Activated CD4-positive, alpha-beta T cell treated with anti-CD3 and anti-CD28 coated beads, Interleukin-2, amount 50 U/mL, for 1 hour (primary cell): ENCODE measurements at regions not wholly inside any gene's neighbourhood (a gene's known extent, or its start where the extent isn't known, plus 50 kb on each side); places are given as distances from the start of the nearest gene placed in this dataset.
"Not testable (repeated sequence)": the region's sequence is repeated elsewhere in the genome, so short reads cannot be mapped to it uniquely, and the experiment has no call there.

Experiments used
- DNase-seq: peaks from one replicate; pipeline ENCODE4 v3.0.0-alpha.2; 2020

DNA sequence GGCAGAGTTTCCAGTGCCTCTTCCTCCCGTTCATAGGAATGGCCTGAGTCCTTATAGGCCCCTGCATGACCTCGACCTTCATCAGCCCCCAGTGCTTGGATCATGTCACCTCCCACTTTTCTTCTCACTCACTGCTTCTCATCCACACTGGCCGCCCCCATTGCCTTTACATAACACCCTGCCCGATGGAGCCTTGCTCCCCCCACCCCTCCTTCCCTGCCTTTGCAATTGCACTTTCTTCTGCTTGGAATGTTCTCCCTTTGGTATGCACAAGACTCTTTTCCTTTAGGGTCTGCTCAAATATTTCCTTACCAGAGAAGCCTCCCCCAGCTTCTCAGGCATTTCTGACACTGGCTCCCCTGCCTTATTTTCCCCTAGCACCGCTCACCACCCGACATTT is 125.2 kb upstream of the KCNJ6 start:
- DNase-seq, result no peak

DNA sequence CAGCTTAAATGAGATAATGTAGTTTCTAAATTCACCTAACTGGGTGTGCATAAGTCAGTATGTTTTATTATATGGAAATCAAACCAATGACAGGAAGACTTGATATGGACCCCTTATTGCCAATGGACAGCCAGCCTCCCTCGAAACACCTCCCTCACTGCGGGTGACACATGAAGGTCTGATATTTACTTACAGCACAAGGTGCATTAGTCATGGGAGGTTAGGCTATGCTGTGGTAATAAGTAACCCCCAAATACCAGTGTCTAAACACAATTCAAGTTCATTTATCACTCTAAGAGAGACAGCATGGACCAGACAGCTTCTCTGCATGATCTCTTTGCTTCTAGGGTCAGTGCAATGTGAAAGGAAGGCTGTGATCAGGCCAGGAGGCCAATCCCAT is 126.0 kb upstream of the KCNJ6 start:
- no peak for DNase-seq

DNA sequence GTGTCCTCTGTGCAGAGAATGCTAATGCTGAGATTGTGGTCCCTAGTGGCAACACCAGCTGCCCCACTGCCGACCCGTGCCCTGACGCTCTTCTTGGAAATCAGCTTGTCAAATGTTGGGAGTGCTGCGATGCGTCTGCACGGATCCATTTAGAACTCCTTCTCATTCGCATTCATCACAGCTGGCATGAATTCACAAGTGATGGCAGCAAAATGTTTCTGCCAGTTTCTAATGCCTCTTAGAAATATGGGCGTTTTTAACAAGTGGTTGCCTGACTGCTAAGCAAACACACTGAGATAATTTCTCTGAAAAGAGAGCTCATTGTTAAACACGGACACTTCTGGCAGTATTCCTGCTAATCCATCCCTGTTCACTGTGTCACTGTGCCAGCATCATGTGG is 131.9 kb upstream of the KCNJ6 start:
- no peak for DNase-seq

DNA sequence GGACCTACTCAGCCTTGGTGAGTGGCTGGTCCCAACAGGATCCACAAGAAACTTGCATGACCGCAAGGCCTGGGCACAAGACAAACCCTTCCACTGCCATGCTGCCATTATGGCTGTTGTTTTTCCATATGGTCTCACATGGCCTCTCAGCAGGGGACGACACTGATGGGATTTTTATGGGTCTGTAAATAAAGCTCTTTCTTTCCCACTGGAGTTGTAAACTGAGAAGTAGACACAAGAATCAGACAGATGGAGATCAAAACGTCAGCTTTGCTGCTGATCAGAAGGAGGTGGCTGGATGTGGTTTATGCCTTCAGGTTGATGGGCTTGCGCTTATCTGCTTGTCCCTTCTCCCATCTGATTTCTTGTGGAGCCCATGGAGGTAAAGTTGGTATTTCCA is 138.1 kb upstream of the KCNJ6 start:
- no peak for DNase-seq

DNA sequence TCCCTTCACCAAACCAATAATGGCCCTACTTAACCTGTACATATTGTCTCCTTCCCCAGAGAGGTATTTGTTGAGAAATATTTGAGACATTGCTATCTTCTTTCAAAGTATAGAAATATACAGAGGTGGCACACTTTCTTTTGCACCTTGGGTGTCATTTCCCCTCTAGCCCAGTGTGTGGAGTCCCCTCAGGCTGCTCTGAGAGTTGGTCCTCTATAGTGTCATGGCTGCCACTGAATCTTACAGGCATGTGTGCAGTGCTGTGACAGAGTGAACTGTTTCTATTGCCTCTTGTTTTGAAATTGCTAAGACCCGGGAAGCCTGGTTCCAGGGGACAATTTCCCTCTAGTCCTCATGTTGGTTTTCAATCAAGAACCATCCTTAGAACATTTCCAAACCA is 140.2 kb upstream of the KCNJ6 start:
- DNase-seq, result no peak

DNA sequence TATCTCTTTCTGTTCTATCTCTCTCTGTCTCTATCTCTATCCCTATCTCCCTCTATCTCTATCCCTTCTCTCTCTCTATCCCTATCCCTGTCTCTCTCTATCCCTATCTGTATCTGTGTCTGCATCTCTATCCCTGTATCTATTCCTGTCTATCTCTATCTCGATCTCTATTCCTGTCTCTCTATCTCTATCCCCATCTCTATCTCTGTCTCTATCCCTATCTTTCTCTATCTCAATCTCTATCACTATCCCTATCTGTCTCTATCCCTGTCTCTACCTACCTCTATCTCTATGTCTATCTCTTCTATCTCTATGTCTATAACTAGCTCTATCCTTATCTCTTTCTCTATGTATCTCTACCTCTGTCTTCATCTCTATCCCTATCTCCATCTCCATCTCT is 141.4 kb upstream of the KCNJ6 start:
- no peak for DNase-seq

DNA sequence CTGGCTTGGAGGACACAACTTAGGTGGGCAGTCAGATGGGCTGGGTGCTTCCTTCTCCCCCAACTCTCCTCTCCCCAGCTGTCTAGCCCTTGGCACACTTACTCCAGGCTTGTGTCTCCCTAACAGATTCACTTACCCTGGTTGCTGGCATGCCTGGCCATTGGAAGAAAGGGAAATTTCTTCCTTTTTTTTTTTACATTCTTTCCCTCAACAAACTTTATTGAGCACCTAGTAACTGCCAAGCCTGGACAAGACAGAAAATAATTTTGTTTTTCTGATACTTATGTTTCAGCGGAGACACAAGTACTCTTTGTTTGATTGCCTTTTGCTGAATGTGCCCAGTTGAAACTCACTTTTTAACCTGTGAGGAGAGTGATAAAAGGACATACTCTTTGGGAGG is 144.3 kb upstream of the KCNJ6 start:
- DNase-seq, result no peak

DNA sequence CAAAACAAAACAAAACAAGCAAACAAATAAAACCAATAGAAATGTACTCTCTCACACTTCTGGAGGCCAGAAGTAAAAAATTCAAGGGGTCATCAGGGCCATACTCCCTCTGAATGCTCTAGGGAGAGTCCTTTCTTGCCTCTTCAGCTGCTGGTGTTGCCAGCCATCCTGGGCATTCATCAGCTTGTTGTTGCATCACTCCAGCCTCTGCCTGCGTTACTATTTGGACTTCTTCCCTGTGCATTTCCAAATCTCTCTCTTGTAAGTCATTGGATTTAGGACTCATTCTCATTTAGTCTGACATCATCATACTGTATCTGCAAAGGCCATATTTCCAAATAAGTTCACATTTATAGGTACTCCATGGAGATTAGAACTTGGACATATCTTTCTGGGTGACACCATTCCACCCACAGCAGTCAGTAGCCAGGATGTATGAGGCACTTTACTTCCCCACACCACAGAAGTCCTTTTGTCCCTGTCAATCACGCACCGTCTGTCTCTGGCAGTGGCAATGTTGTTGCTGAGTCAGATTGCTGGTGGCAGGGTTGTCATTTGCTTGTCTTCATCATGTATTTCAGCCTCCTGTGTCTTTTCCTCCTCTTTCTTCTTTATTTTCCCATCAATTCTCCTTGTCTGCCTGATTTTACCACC is 151.0 kb upstream of the KCNJ6 start:
- DNase-seq, result no peak

DNA sequence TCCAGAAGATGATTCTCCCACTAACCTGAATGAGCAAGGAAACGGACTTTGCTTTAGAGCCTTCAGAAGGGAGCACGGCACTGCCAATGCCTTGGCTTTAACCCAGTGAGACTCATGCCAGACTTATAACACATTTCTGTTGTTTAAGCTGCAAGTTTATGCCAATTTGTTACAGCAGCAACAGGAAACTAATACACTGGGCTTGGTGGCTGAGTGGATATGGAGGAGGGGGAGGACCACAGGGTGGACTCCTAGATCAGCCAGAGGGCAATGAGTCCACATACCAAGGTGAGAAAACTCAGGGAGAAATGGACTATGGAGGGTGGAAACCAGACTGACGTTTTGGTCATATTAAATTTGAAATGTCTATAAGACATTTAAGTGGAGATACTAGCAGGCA is 156.2 kb upstream of the KCNJ6 start:
- no peak for DNase-seq

DNA sequence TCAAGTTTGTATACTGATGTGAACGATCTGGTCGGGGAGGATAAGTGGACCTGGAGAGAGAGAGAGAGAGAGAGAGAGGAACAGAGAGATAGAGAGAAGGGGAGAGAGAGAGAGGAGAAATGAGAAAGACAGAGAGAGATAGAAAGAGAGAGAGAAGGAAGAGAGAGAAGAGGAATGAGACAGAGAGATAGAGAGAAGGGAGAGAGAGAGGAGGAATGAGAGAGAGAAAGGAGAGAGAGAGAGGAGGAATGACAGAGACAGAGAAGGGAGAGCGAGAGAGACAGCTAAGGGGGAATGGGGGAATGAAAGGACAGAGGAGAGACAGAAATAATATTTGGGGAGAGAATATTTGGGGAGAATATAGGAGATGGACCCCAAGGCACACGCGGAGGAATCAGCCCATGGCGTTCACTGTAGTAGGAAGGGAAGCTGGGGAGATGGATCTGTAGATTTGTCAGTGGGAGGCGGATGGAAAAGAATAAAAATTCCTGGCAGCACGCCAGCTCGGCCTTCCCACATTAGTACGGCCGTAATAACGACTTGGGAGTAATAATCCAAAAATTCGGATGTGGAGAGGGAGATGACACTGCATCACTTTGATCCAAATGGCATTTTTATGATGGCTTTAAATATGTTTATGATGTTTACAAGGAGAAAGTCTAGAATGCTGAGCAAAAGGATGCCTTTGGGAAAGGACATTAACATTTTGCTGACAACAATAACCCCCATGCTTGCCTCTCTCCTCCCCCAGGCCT is 159.8 kb upstream of the KCNJ6 start:
- DNase-seq, result no peak

DNA sequence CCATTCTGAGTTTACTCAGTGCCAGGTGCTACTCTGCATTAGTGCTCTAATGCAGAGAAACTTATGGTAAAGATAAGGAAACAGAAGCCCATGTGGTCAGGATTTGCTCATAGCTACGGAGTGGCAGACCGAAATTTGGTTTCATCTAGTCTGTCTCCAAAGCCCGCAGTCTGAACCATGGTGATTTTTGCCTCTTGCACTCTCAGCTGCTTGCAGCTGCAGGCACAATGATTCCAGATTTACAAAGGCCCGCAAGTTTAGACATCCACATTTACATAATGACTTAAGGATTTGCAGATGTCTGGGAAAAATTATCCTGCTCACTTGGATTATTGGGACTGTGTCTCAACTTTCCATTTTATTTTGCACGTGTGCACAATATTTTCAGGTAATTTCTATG is 161.3 kb upstream of the KCNJ6 start:
- no peak for DNase-seq

DNA sequence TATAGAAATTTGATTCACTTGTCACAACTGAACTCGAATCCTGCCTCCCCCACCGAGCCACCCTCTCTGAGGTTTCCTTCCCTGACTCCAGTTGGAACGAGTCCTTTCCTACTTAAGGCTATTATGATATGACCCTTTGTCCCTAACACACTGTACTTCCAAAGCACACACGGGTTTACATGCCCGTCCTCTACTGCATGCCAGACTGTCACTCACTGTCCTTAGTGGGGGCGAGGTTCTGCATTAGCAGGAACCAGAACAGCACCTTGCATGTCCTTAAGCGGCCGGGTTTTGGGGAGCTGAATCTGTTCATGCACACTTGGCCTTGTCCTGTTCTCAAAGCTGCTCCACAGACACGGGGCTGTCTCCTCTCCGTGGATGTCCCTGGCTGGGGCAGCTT is 164.6 kb upstream of the KCNJ6 start:
- DNase-seq, result no peak

DNA sequence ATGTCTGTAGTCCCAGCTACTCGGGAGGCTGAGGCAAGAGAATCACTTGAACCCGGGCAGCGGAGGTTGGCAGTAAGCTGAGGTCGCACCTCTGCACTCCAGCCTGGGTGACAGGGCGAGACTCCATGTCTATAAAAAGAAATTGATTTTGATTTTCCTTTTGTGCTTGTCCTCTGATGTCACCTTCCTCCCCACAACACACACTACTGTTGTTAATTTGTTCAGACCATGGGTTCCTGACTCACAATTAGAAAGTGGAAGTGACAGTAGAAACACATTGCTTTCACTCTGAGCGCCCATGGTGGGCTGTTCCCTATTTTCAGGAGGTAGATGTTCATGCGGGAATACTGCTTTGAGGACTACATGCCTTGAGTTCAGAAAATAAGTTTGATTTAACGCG is 165.5 kb upstream of the KCNJ6 start:
- no peak for DNase-seq

DNA sequence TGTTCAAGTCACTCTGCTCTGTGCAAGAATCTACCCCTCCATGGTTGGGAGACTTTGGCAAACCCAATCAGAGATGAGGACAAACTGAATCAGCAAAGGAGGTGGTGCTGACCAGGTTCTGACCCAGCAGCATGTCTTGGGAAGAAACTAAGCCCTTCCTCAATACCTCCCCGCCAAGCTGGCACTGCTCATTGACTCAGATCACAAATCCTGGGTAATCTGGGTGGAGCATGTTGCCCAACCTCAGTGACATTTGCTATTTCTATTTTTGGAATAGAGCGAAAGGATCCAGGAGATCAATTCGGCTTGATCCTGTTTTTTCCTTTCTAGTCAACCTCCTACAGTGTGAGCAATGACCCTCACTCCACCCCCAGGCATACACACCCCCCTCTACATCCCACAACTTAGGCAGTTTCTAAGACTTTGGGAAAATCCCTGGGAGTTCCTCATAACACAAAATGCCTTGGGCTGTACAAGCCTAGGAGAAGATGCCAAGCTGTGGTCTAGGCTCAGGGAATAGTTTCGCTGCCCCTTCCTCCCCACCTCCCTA is 166.8 kb upstream of the KCNJ6 start:
- DNase-seq, result no peak

DNA sequence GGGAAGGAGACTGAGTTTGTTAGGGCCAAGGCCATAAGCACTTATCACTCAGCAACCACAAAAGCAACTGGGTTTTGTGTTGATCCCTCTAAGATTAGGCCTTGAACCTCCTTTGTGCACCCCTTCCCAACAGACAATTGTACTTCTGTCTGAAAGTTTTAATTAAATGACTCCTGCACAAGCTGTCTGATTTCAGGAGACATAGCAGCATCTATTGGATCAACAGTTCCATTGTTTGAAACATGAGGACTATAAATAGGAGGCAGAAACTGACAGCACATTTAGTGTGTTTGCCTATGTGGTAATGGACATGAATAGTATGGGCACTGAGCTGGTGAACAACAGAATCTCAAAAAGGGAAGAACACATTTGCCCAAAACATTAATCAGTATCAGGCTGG is 167.3 kb upstream of the KCNJ6 start:
- no peak for DNase-seq

DNA sequence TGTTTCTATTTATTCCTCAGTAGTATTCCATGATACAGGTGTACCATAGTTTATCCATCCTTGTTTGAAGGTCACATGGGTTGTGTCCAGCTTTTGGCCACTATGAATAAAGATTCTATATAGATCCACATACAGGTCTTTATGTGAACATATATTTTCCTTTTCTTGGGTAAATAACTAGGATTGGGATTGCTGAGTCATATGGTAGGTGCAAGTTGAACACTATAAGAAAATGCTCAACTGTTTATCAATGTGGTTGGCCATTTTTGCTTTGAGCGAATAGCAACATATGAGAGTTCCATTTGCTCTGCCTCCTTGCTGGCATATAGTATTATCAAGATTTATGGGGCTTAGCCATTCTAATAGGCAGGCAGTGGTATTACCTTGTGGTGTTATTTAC is 170.2 kb upstream of the KCNJ15 start:
- DNase-seq, result no peak

DNA sequence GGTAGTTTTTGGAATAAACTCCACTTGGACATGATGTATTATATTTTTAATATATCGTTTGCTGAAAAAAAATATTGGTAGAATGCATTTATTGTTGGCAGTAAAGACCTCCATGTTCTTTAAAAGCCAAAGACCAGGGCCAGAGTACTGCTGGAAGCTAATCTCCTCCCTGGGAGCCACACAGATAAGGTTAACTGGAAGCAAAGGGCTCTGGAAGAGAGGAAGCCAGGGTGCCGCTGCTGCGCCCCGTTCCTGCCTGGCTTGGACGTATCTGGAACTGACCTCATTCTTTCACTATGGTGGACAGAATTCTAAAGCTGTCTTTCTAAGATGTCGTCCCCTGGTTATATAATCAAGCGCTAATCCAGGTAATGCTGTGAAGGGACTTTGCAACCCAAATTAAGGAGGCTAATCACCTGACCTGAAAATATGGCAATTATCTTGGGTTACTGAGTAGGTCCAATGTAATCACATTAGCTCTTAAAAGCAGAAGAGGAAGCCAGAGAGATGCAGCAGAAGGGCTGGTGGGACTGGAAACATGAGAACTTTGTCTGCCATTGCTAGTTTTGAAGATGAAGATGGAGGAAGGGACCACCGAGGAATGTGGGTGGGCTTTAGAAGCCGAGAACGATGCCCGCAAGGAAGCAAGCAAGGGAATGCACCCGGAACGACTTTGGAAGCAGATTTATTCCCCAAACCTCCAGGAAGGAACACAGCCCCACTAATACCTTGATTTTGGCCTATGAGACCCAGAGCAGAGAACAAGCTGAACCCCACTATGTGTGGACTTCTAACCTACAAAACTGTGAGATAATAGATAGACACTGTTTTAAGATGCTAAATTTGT is 167.7 kb upstream of the KCNJ15 start:
- no peak for DNase-seq

DNA sequence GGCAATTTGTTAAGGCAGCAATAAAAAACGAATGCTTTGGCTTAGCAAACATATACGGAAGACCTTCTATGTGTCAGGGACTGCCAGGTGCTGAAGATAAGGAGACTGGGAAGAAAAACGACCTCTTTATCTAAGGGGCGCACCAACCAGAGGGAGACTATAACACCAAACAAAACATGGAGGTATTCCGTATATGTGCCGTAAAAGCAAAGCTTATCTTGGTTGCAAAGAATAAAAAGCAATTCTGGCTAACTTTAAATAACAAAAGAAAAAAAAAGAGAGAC is 167.1 kb upstream of the KCNJ15 start:
- DNase-seq, result no peak

DNA sequence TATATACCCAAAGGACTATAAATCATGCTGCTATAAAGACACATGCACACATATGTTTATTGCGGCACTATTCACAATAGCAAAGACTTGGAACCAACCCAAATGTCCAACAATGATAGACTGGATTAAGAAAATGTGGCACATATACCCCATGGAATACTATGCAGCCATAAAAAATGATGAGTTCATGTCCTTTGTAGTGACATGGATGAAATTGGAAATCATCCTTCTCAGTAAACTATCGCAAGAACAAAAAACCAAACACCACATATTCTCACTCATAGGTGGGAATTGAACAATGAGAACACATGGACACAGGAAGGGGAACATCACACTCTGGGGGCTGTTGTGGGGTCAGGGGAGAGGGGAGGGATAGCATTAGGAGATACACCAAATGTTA is 165.7 kb upstream of the KCNJ15 start:
- not testable (repeated sequence) for DNase-seq

DNA sequence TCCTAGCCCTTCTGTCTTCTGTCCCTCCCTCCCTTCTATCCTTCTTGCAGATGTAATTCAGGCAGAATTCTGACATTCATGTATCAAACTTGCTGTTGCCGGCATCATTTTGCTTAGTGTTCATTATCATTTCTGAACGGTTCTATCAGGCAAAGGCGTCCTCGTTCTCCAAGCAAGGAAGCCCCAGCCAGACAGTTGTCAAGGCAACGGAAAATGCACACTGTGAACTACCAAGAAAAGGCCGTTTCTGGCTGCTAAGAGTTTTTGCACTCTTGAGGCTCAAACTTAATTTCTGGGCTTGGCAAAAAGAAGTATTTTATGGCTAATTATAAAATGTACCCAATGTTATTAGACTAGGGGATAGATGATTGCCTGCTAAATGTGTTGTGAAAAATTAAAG is 164.7 kb upstream of the KCNJ15 start:
- no peak for DNase-seq

DNA sequence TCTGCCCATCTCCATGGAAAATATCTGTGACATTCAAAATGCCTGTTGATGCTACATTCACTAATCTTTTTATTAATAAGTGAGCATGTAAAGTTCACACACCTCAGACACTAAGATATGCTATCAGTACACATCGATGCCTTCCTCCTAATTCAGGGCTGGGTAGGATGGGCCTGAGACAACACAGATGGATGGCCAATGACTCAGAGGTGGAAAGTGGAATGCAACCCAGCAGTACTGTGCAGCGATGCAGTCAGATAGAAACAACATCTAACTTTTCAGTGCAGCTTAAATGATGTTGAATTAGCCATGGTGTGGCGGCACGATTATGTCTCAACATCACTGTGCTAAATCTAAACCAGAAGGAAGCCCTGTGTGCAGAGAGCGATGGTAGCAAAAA is 161.6 kb upstream of the KCNJ15 start:
- no peak for DNase-seq

DNA sequence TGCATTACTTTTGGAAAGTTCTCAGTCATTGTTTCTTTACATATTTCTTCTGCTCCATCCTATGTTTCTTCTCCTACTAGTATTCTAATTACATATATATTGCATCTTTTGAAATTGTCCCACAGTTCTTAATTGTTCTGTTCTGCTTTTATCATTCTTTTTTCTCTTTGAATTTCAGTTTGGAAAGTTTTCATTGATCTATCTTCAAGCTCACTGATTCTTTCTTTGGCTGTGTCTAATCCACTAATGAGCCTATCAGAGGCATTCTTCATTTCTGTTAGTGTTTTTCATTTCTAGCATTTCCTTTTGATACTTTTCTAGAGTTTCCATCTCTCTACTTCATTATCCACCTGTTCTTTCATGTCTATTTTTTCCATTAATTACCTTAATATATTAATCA is 159.0 kb upstream of the KCNJ15 start:
- no peak for DNase-seq

DNA sequence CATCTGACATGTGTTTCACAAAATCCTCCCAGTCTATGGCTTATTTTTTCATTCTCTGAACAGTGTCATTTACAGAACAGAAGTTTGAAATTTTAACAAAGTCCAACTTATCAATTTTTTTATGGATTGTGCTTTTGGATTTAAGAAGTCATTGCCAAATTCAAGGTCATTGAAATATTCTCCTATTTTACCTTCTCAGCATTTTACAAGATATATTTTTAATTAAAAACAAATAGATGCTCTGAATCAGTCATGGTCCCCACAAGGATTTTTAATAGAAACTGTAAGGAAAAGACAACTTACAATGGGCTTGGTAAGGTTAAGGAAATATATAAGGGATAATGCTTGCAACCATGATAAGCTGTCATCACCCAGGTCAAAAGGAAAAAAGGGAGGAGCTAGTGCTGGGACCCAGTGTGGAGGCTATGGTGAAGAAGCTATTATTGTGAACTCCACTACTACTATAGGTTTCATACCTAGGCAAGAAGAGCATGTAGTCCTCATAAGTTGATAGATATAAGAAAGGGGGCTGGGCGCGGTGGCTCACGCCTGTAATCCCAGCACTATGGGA is 144.5 kb upstream of the KCNJ15 start:
- DNase-seq, result no peak
